H9 (cell line): ENCODE measurements at regions not wholly inside any gene's neighbourhood (a gene's known extent, or its start where the extent isn't known, plus 50 kb on each side); places are given as distances from the start of the nearest gene placed in this dataset.
A peak's percentile ranks its signal among the peaks of the same experiment; 100 is the strongest.

ENCODE experiments used
- DNase-seq: peaks from one replicate; pipeline ENCODE4 v3.0.0-alpha.2; 2017
- H2AFZ ChIP-seq: one replicate; pipeline ENCODE4 v1.6.1; 2013; ENCODE audit warnings: mild to moderate bottlenecking, low read length, control low read depth, moderate library complexity
- H2AK5ac ChIP-seq: 2 replicates; pipeline ENCODE4 v1.6.1; 2013; ENCODE audit warnings: low read length, control low read depth, mixed read lengths; ENCODE audit not compliant: insufficient read length
- H2BK120ac ChIP-seq: one replicate; pipeline ENCODE4 v1.6.1; 2013; ENCODE audit warnings: low read depth, mild to moderate bottlenecking, low read length, control low read depth, inconsistent platforms; ENCODE audit not compliant: poor library complexity, severe bottlenecking
- H2BK12ac ChIP-seq: 2 replicates; pipeline ENCODE4 v1.6.1; 2013; ENCODE audit warnings: low read length, control low read depth, mixed read lengths, low read depth; ENCODE audit not compliant: insufficient read length
- H2BK15ac ChIP-seq: 2 replicates; pipeline ENCODE4 v1.6.1; 2013; ENCODE audit warnings: low read depth, low read length, control low read depth
- H2BK20ac ChIP-seq: one replicate; pipeline ENCODE4 v1.6.1; 2013; ENCODE audit warnings: low read depth, mild to moderate bottlenecking, low read length, control low read depth, inconsistent platforms; ENCODE audit not compliant: poor library complexity, severe bottlenecking
- H2BK5ac ChIP-seq: 2 replicates; pipeline ENCODE4 v1.6.1; 2013; ENCODE audit warnings: low read length, control low read depth, mixed read lengths; ENCODE audit not compliant: insufficient read length
- H3K14ac ChIP-seq: 2 replicates; pipeline ENCODE4 v1.6.1; 2013; ENCODE audit warnings: low read length, control low read depth; ENCODE audit not compliant: insufficient read depth
- H3K18ac ChIP-seq: 2 replicates; pipeline ENCODE4 v1.6.1; 2013; ENCODE audit warnings: low read depth, mild to moderate bottlenecking, mixed read lengths, low read length, control low read depth; ENCODE audit not compliant: insufficient read length
- H3K23ac ChIP-seq: 2 replicates; pipeline ENCODE4 v1.6.1; 2013; ENCODE audit warnings: low read length, control low read depth, mixed read lengths, low read depth; ENCODE audit not compliant: insufficient read length
- H3K23me2 ChIP-seq: 2 replicates; pipeline ENCODE4 v1.6.1; 2013; ENCODE audit warnings: low read depth, mild to moderate bottlenecking, mixed read lengths, low read length, control low read depth; ENCODE audit not compliant: insufficient read length, poor library complexity, severe bottlenecking
- H3K27ac ChIP-seq: 2 replicates; pipeline ENCODE4 v1.5.1; 2013; ENCODE audit warnings: low read length, control low read depth, mixed read lengths, low read depth; ENCODE audit not compliant: insufficient read length
- H3K27me3 ChIP-seq: 2 replicates; pipeline ENCODE4 v1.6.1; 2013; ENCODE audit warnings: low read length, control low read depth, inconsistent platforms; ENCODE audit not compliant: insufficient read depth
- H3K4ac ChIP-seq: 2 replicates; pipeline ENCODE4 v1.6.1; 2013; ENCODE audit warnings: low read depth, mild to moderate bottlenecking, control low read depth, inconsistent platforms, low read length, moderate library complexity
- H3K4me1 ChIP-seq: 2 replicates; pipeline ENCODE4 v1.6.1; 2013; ENCODE audit warnings: low read length, control low read depth, inconsistent platforms; ENCODE audit not compliant: insufficient read depth
- H3K4me2 ChIP-seq: 2 replicates; pipeline ENCODE4 v1.6.1; 2013; ENCODE audit warnings: low read length, control low read depth, mixed read lengths; ENCODE audit not compliant: insufficient read length, insufficient read depth
- H3K56ac ChIP-seq: 2 replicates; pipeline ENCODE4 v1.6.1; 2013; ENCODE audit warnings: low read depth, mild to moderate bottlenecking, mixed read lengths, low read length, control low read depth; ENCODE audit not compliant: insufficient read length
- H3K79me1 ChIP-seq: 2 replicates; pipeline ENCODE4 v1.6.1; 2013; ENCODE audit warnings: low read depth, mild to moderate bottlenecking, moderate library complexity, low read length, control low read depth, inconsistent platforms; ENCODE audit not compliant: insufficient read depth, poor library complexity, severe bottlenecking
- H3K79me2 ChIP-seq: 2 replicates; pipeline ENCODE4 v1.6.1; 2013; ENCODE audit warnings: low read length, control low read depth, inconsistent platforms; ENCODE audit not compliant: insufficient read depth
- H3K9ac ChIP-seq: 2 replicates; pipeline ENCODE4 v1.6.1; 2013; ENCODE audit warnings: low read length, control low read depth, mixed read lengths; ENCODE audit not compliant: insufficient read length; ENCODE audit errors: extremely low read depth
- H3K9me3 ChIP-seq: one replicate; pipeline ENCODE4 v1.6.1; 2013; ENCODE audit warnings: low read depth, low read length, inconsistent platforms; ENCODE audit not compliant: control insufficient read depth
- H3T11ph ChIP-seq: one replicate; pipeline ENCODE4 v1.6.1; 2013; ENCODE audit warnings: mild to moderate bottlenecking, low read length, control low read depth, inconsistent platforms
- H4K20me1 ChIP-seq: one replicate; pipeline ENCODE4 v1.6.1; 2013; ENCODE audit not compliant: control insufficient read depth, insufficient read length, insufficient read depth
- H4K5ac ChIP-seq: 2 replicates; pipeline ENCODE4 v1.6.1; 2013; ENCODE audit warnings: low read depth, mild to moderate bottlenecking, mixed read lengths, low read length, control low read depth; ENCODE audit not compliant: insufficient read length
- H4K8ac ChIP-seq: replicated peaks from 2 replicates; pipeline ENCODE4 v1.6.1; 2013; ENCODE audit warnings: low read length, control low read depth, mixed read lengths, low read depth; ENCODE audit not compliant: insufficient read length
- H4K91ac ChIP-seq: 2 replicates; pipeline ENCODE4 v1.6.1; 2013; ENCODE audit warnings: low read depth, mild to moderate bottlenecking, moderate library complexity, mixed read lengths, low read length, control low read depth; ENCODE audit not compliant: insufficient read length
- H3K27ac Mint-ChIP-seq, 3 experiments: 2 replicates in 2 of 3; 3 replicates in 1 of 3; pipeline ENCODE4 v1.8.0; 2020 to 2021; ENCODE audit warnings: mixed read lengths in 3 of 3, mild to moderate bottlenecking in 1 of 3, moderate library complexity in 1 of 3
- H3K27me3 Mint-ChIP-seq: 2 replicates; pipeline ENCODE4 v1.8.0; 2021; ENCODE audit warnings: low read depth, mild to moderate bottlenecking, moderate library complexity, mixed read lengths
- H3K36me3 Mint-ChIP-seq, 3 experiments: 2 replicates in 2 of 3; 3 replicates in 1 of 3; pipeline ENCODE4 v1.8.0; 2020 to 2021; ENCODE audit warnings: low read depth in 3 of 3, mixed read lengths in 3 of 3; ENCODE audit not compliant: insufficient read depth in 1 of 3
- H3K4me1 Mint-ChIP-seq, 2 experiments: 2 replicates each; pipeline ENCODE4 v1.8.0; 2020; ENCODE audit warnings: mixed read lengths in 2 of 2
- H3K4me3 Mint-ChIP-seq, 2 experiments: 2 replicates in 1 of 2; 3 replicates in 1 of 2; pipeline ENCODE4 v1.8.0; 2020 to 2021; ENCODE audit warnings: mild to moderate bottlenecking in 2 of 2, mixed read lengths in 2 of 2, moderate library complexity in 1 of 2
- H3K9me3 Mint-ChIP-seq, 2 experiments: 2 replicates in 1 of 2; 3 replicates in 1 of 2; pipeline ENCODE4 v1.8.0; 2020; ENCODE audit warnings: mild to moderate bottlenecking in 2 of 2, mixed read lengths in 2 of 2, moderate library complexity in 1 of 2
- WGBS: extraction: QIAGEN DNeasy Blood & Tissue Kit; methylation state at CpG from one replicate; pipeline ENCODE4 v1.1.7; 2013; ENCODE audit warnings: missing lambda C conversion rate, low lambda C conversion rate, mixed read lengths; ENCODE audit not compliant: insufficient read length; ENCODE audit errors: extremely low coverage; 5-methylcytosine and 5-hydroxymethylcytosine counted together
- TF ChIP-seq, protein P1 (sequence below): fragments of 200-600 bp; sonication (generic); conservative IDR thresholded peaks from 3 replicates; pipeline ENCODE4 v1.8.0; 2021; ENCODE audit warnings: antibody characterized with exemption, mild to moderate bottlenecking

DNA sequence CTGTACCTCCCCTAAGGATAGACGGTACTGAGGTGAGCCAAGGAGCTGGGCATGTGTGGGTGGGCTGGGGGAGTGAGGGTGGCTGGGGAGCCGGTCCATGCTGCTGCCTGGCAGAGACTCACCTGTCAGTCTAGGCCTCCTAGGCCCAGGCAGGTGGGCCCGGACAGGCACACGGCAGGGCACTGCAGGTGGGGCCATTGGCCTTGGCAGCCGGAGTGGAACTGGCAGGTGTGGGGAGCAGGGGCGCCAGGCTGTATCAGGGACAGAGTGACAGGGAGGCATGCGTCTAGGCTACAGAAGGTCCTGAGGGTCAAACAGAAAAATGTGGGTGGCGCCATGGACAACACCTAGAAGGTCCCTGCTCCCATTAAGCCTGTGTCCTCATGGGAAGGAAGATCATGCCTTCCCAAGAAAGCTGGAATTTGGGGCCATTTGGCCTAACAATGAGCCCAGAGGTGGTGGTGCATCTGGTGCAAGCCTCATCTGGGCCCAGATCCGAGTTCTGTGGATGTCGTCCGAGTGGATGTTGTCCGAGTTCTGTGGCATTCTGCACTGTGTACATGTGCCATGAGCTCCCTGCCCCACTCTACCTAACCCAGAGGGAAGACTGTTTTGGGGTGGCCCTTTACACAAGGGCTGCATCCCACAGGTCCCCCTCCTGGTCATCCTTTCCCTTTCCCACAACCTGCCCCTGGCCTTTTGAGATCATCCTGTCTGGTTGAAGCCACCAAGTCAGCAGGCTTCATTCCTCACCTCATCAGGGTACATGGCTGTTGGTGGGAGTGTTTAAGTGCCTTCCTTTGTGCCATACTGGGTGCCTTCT is 249.7 kb downstream of the GLI2 start:
- H2BK15ac ChIP-seq: no peak overlapping the region
- DNase-seq: no peak
- no peaks in the 10 kb centered on the region for H3K23me2 ChIP-seq
- no peak overlapping the region for H3K56ac ChIP-seq
- no peak overlapping the region for H3K4me2 ChIP-seq
- no peak overlapping the region for H2BK120ac ChIP-seq
- H2AFZ ChIP-seq: no peak overlapping the region
- H3K9me3 ChIP-seq: no peaks in the 10 kb centered on the region
- H3K79me1 ChIP-seq: no peaks in the 10 kb centered on the region
- H4K91ac ChIP-seq: no peak overlapping the region
- no peak overlapping the region for H3K23ac ChIP-seq
- no peak overlapping the region for H3K27ac ChIP-seq
- no CpG with 5 or more reads among the region's 12 CpGs for WGBS
- no peaks in the 10 kb centered on the region for H3K27me3 ChIP-seq
- no peak overlapping the region; the same call in 1 of the 2 replicates for H3K14ac ChIP-seq
- H2BK20ac ChIP-seq: no peak overlapping the region
- H3K4me1 ChIP-seq: no peaks in the 10 kb centered on the region
- H2AK5ac ChIP-seq: no peak overlapping the region
- no peak overlapping the region for H3K18ac ChIP-seq
- no peaks in the 10 kb centered on the region for H3K9me3 Mint-ChIP-seq
- H2BK12ac ChIP-seq: no peak overlapping the region
- H3K4me1 Mint-ChIP-seq: peaks cover 13 to 15% of the 10 kb centered on the region in 2 experiments
- no peak overlapping the region for H3K9ac ChIP-seq
- H3K4me3 Mint-ChIP-seq: no peak overlapping the region; a peak in 1 of 5 replicates
- H3K27me3 Mint-ChIP-seq: no peaks in the 10 kb centered on the region; the same call in 1 of the 2 replicates
- H2BK5ac ChIP-seq: no peak overlapping the region
- no peak overlapping the region for H3K4ac ChIP-seq
- H3K36me3 Mint-ChIP-seq: peaks cover 35 to 75% (median 64%) of the 10 kb centered on the region in 3 experiments; a peak in 6 of 7 replicates
- peak overlapping the region in 1 of 3 experiments; percentile 35; a peak in 2 of 7 replicates for H3K27ac Mint-ChIP-seq
- TF ChIP-seq, protein P1, sequence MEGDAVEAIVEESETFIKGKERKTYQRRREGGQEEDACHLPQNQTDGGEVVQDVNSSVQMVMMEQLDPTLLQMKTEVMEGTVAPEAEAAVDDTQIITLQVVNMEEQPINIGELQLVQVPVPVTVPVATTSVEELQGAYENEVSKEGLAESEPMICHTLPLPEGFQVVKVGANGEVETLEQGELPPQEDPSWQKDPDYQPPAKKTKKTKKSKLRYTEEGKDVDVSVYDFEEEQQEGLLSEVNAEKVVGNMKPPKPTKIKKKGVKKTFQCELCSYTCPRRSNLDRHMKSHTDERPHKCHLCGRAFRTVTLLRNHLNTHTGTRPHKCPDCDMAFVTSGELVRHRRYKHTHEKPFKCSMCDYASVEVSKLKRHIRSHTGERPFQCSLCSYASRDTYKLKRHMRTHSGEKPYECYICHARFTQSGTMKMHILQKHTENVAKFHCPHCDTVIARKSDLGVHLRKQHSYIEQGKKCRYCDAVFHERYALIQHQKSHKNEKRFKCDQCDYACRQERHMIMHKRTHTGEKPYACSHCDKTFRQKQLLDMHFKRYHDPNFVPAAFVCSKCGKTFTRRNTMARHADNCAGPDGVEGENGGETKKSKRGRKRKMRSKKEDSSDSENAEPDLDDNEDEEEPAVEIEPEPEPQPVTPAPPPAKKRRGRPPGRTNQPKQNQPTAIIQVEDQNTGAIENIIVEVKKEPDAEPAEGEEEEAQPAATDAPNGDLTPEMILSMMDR: no peak
- H3K79me2 ChIP-seq: no peaks in the 10 kb centered on the region
- no peak overlapping the region for H4K8ac ChIP-seq
- no peaks in the 10 kb centered on the region for H4K20me1 ChIP-seq
- no peak overlapping the region for H4K5ac ChIP-seq
- no peak overlapping the region for H3T11ph ChIP-seq
